ENCODE measurements at regions not wholly inside any gene's neighbourhood (a gene's known extent, or its start where the extent isn't known, plus 50 kb on each side); places are given as distances from the start of the nearest gene placed in this dataset.

GRCh38 chr2:191512216-191512835 lies 165.6 kb upstream of the NABP1 start:
- peak in 2 of 6 donors; percentile 8 to 11 for DNase-seq (ENCODE audit: low read depth in 4 of 6, low spot score in 6 of 6)
- H3K9me3 ChIP-seq (ENCODE audit: control insufficient read depth, insufficient read depth, low read length), result no peaks in the 10 kb centered on the region
- no peaks in the 10 kb centered on the region for H3K4me1 ChIP-seq (ENCODE audit: control insufficient read depth, insufficient read depth, low read length)
- 38% methylated on average over 1 of the region's 7 CpGs for WGBS (ENCODE audit: insufficient coverage)
- H3K27me3 ChIP-seq (ENCODE audit: control insufficient read depth, insufficient read depth, low read length), result no peaks in the 10 kb centered on the region
- H3K27ac ChIP-seq (ENCODE audit: low read depth, low read length), result no peak overlapping the region
- no peak overlapping the region for H3K4me3 ChIP-seq (ENCODE audit: low read depth, low read length)
- H3K36me3 ChIP-seq (ENCODE audit: control insufficient read depth, insufficient read depth, low read length), result no peaks in the 10 kb centered on the region

- H3K27me3 ChIP-seq (ENCODE audit: control insufficient read depth, insufficient read depth, low read length), result no peaks in the 10 kb centered on the region
- H3K27ac ChIP-seq (ENCODE audit: low read depth, low read length), result no peak overlapping the region
- no peaks in the 10 kb centered on the region for H3K9me3 ChIP-seq (ENCODE audit: control insufficient read depth, insufficient read depth, low read length)
- DNase-seq (ENCODE audit: low read depth in 4 of 6, low spot score in 6 of 6), result no peak
- H3K4me1 ChIP-seq (ENCODE audit: control insufficient read depth, insufficient read depth, low read length), result no peaks in the 10 kb centered on the region
- no peaks in the 10 kb centered on the region for H3K36me3 ChIP-seq (ENCODE audit: control insufficient read depth, insufficient read depth, low read length)
- no peak overlapping the region for H3K4me3 ChIP-seq (ENCODE audit: low read depth, low read length)
- 40% methylated on average over 1 of the region's 3 CpGs for WGBS (ENCODE audit: insufficient coverage)
Observed at GRCh38 chr2:191512874-191513273, 165.1 kb upstream of the NABP1 start.

DNA sequence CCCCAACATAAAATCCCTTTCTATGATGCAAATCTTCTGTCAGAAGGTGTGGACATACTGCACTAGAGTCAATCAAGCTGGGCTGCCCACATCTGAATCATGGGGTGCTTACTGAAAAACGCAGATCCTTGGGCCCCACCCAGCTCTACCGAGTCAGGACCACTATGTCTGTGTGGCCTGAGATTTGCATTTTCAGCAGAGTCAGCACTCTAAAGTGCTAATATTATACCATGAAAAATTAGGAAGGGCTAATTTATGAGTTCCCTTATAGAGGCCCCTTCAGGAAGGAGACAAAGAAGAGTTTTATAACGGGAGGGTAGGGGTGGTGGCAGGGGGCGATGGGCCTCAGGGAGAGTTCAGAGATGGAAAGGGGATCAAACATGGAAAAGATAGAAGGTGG lies 163.3 kb upstream of the NABP1 start:
- Histone ChIP-seq H3K9me3 (ENCODE audit: control insufficient read depth, insufficient read depth, low read length) (no peaks in the 10 kb centered on the region), H3K36me3 (ENCODE audit: control insufficient read depth, insufficient read depth, low read length) (no peaks in the 10 kb centered on the region), H3K4me3 (ENCODE audit: low read depth, low read length) (no peak overlapping the region), H3K27ac (ENCODE audit: low read depth, low read length) (no peak overlapping the region), H3K4me1 (ENCODE audit: control insufficient read depth, insufficient read depth, low read length) (no peaks in the 10 kb centered on the region), H3K27me3 (ENCODE audit: control insufficient read depth, insufficient read depth, low read length) (no peaks in the 10 kb centered on the region)
- no peak for DNase-seq (ENCODE audit: low read depth in 4 of 6, low spot score in 6 of 6)
- 20% methylated on average over 2 of the region's 4 CpGs for WGBS (ENCODE audit: insufficient coverage)

DNA sequence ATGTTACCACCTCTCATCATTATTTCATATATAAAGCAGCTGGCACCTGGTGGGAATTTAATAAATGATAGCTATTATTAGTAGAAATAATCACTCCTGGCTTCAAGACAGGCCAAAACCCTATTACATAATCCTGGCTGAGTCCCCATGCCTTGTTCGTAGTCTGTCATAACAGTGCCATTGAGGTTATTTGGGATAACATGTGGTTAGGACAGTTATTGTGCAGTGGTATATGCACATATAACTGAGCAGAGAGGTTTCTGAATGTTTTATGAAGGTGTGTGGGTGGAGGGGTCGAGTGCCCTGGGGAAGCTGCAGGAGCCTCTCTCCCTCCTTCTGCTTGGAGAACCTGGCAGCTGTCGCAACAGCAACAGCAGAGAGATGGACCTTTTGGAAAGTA lies 162.4 kb upstream of the NABP1 start:
- no peak overlapping the region for H3K27ac ChIP-seq (ENCODE audit: low read depth, low read length)
- H3K36me3 ChIP-seq (ENCODE audit: control insufficient read depth, insufficient read depth, low read length), result no peaks in the 10 kb centered on the region
- no peaks in the 10 kb centered on the region for H3K9me3 ChIP-seq (ENCODE audit: control insufficient read depth, insufficient read depth, low read length)
- H3K4me1 ChIP-seq (ENCODE audit: control insufficient read depth, insufficient read depth, low read length), result no peaks in the 10 kb centered on the region
- no CpG with 5 or more reads among the region's 3 CpGs for WGBS (ENCODE audit: insufficient coverage)
- no peaks in the 10 kb centered on the region for H3K27me3 ChIP-seq (ENCODE audit: control insufficient read depth, insufficient read depth, low read length)
- peak in 1 of 6 donors; percentile 14 for DNase-seq (ENCODE audit: low read depth in 4 of 6, low spot score in 6 of 6)
- H3K4me3 ChIP-seq (ENCODE audit: low read depth, low read length), result no peak overlapping the region

- H3K9me3 ChIP-seq (ENCODE audit: control insufficient read depth, insufficient read depth, low read length), result no peaks in the 10 kb centered on the region
Observed at GRCh38 chr2:191516260-191516659, 161.7 kb upstream of the NABP1 start.

DNA sequence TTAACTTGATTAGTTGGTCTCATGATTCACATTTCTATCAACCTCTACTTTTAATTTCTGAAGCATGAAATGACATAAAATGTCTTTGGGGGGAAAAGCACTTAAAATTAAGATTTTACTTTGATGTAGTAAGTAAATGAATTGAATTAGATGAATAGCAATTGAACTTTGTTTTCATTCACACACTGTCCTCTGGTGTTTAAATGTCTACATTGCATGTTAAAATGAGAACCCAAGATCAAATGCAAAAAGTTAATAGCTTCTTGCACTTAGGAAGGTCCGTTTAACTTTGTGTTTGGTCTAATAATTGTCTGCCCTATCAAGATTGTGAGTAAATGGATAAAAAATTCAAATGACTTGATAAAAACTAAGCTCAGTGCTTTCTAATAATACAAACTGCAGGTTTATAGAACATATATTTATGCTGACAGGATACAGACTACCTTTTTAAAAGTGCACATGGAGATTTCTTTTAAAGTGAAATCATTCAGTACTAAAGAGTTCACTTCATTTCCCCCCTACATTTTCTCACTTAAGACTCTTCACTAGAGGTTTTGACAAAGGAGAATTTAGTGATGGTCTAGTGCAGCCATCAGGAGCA lies 156.2 kb upstream of the NABP1 start:
- DNase-seq (ENCODE audit: low read depth in 4 of 6, low spot score in 6 of 6), result peak in 3 of 6 donors; percentile 55 to 88 (median 58)
- no peaks in the 10 kb centered on the region for H3K4me1 ChIP-seq (ENCODE audit: control insufficient read depth, insufficient read depth, low read length)
- no peak overlapping the region for H3K4me3 ChIP-seq (ENCODE audit: low read depth, low read length)
- H3K27ac ChIP-seq (ENCODE audit: low read depth, low read length), result no peak overlapping the region
- WGBS (ENCODE audit: insufficient coverage), result no CpG with 5 or more reads among the region's 1 CpG
- no peaks in the 10 kb centered on the region for H3K9me3 ChIP-seq (ENCODE audit: control insufficient read depth, insufficient read depth, low read length)
- H3K27me3 ChIP-seq (ENCODE audit: control insufficient read depth, insufficient read depth, low read length), result no peaks in the 10 kb centered on the region
- no peaks in the 10 kb centered on the region for H3K36me3 ChIP-seq (ENCODE audit: control insufficient read depth, insufficient read depth, low read length)

More at GRCh38 chr2:191516260-191516659, 161.7 kb upstream of the NABP1 start:
- Histone ChIP-seq H3K27me3 (ENCODE audit: control insufficient read depth, insufficient read depth, low read length) (no peaks in the 10 kb centered on the region), H3K27ac (ENCODE audit: low read depth, low read length) (no peak overlapping the region), H3K4me1 (ENCODE audit: control insufficient read depth, insufficient read depth, low read length) (no peaks in the 10 kb centered on the region), H3K36me3 (ENCODE audit: control insufficient read depth, insufficient read depth, low read length) (no peaks in the 10 kb centered on the region), H3K4me3 (ENCODE audit: low read depth, low read length) (no peak overlapping the region)
- 80% methylated on average over 1 of the region's 4 CpGs for WGBS (ENCODE audit: insufficient coverage)
- no peak for DNase-seq (ENCODE audit: low read depth in 4 of 6, low spot score in 6 of 6)

DNA sequence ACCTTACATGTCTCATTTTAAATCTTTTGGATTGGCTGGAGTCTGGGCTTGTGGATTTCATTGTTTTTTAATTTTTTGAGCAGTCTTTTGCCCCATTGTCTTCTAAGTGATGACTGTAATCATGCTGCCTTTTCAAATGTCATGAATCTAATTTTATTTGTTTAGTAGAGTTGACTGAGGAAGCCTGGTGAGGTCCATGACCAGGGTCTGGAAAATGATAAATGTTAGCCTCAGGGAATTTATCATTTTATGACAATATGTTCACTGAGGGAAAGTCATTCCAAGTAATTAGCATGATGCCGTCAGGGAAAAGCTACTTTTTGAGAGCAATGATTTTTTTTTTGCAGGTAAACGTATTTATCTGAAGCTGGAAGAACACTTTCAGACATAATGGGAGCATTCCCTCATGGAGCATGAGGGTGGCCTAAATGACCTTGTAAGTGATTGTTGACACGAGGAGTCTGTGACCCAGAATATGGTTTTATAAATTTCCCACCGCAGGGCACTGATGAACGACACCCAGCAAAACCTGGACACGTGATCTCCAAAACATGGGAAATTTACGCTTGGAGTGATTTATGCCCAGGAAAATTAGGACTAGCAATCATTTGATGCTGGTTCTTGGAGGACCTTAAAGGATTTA lies 155.3 kb upstream of the NABP1 start:
- H3K4me3 ChIP-seq (ENCODE audit: low read depth, low read length), result no peak overlapping the region
- no peak for DNase-seq (ENCODE audit: low read depth in 4 of 6, low spot score in 6 of 6)
- H3K9me3 ChIP-seq (ENCODE audit: control insufficient read depth, insufficient read depth, low read length), result no peaks in the 10 kb centered on the region
- no peaks in the 10 kb centered on the region for H3K36me3 ChIP-seq (ENCODE audit: control insufficient read depth, insufficient read depth, low read length)
- no peak overlapping the region for H3K27ac ChIP-seq (ENCODE audit: low read depth, low read length)
- no peaks in the 10 kb centered on the region for H3K4me1 ChIP-seq (ENCODE audit: control insufficient read depth, insufficient read depth, low read length)
- no peaks in the 10 kb centered on the region for H3K27me3 ChIP-seq (ENCODE audit: control insufficient read depth, insufficient read depth, low read length)
- 54% methylated on average over 7 of the region's 7 CpGs for WGBS (ENCODE audit: insufficient coverage)

DNA sequence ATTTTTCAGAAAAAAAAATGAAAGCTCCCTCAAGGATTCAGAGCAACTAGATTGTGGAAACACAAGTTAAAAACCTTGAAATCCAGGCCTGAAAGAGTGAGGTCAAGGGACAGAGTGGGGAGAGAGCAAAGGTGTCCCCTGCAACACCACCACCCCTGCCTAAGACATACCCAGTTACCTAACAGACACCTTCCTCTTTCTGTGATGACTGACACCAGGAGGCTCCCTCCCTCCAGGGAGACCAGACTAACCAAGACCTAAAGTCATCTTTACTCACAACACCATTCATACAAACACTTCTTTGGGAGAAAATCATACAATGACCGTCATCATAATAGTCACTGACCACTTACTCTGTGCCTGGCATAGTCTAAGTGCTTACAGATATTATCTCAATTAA lies 151.8 kb upstream of the NABP1 start:
- H3K4me1 ChIP-seq (ENCODE audit: control insufficient read depth, insufficient read depth, low read length), result no peaks in the 10 kb centered on the region
- no peaks in the 10 kb centered on the region for H3K9me3 ChIP-seq (ENCODE audit: control insufficient read depth, insufficient read depth, low read length)
- DNase-seq (ENCODE audit: low read depth in 4 of 6, low spot score in 6 of 6), result no peak
- no peak overlapping the region for H3K27ac ChIP-seq (ENCODE audit: low read depth, low read length)
- H3K4me3 ChIP-seq (ENCODE audit: low read depth, low read length), result no peak overlapping the region
- no CpG with 5 or more reads among the region's 1 CpG for WGBS (ENCODE audit: insufficient coverage)
- no peaks in the 10 kb centered on the region for H3K27me3 ChIP-seq (ENCODE audit: control insufficient read depth, insufficient read depth, low read length)
- no peaks in the 10 kb centered on the region for H3K36me3 ChIP-seq (ENCODE audit: control insufficient read depth, insufficient read depth, low read length)

DNA sequence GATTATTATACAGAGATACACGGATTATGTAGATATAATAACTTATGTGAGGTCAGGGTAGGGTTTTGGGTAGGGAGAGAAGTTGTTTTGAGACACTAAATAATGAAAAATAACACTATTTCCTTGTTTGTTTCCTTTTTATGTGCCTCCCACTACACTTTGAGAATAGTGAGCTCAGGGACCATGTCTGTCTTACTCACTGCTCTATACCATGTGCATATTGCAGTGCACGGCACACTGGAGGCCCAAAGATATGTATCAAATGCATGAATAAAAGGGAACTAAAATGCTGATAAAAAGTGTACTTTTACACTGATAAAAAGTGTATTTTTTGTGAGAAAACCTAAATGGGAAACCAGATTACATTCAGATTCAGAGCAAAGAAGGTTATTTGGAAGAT lies 151.4 kb upstream of the NABP1 start:
- H3K27ac ChIP-seq (ENCODE audit: low read depth, low read length), result no peak overlapping the region
- DNase-seq (ENCODE audit: low read depth in 4 of 6, low spot score in 6 of 6), result no peak
- WGBS (ENCODE audit: insufficient coverage), result no CpG with 5 or more reads among the region's 2 CpGs
- H3K36me3 ChIP-seq (ENCODE audit: control insufficient read depth, insufficient read depth, low read length), result no peaks in the 10 kb centered on the region
- no peaks in the 10 kb centered on the region for H3K4me1 ChIP-seq (ENCODE audit: control insufficient read depth, insufficient read depth, low read length)
- H3K27me3 ChIP-seq (ENCODE audit: control insufficient read depth, insufficient read depth, low read length), result no peaks in the 10 kb centered on the region
- H3K9me3 ChIP-seq (ENCODE audit: control insufficient read depth, insufficient read depth, low read length), result no peaks in the 10 kb centered on the region
- no peak overlapping the region for H3K4me3 ChIP-seq (ENCODE audit: low read depth, low read length)
